ENCODE measurements at regions not wholly inside any gene's neighbourhood (a gene's known extent, or its start where the extent isn't known, plus 50 kb on each side); places are given as distances from the start of the nearest gene placed in this dataset.
A peak's percentile ranks its signal among the peaks of the same experiment; 100 is the strongest.
"Not testable (repeated sequence)": the region's sequence is repeated elsewhere in the genome, so short reads cannot be mapped to it uniquely, and the experiment has no call there.

GRCh38 chr5:39758426-39758825, 333.6 kb upstream of the DAB2 start:
- DNase-seq (ENCODE audit: low read depth in 3 of 3): no peak

GRCh38 chr5:39757131-39757530, 332.4 kb upstream of the DAB2 start:
- no peak for DNase-seq (ENCODE audit: low read depth in 3 of 3)

DNA sequence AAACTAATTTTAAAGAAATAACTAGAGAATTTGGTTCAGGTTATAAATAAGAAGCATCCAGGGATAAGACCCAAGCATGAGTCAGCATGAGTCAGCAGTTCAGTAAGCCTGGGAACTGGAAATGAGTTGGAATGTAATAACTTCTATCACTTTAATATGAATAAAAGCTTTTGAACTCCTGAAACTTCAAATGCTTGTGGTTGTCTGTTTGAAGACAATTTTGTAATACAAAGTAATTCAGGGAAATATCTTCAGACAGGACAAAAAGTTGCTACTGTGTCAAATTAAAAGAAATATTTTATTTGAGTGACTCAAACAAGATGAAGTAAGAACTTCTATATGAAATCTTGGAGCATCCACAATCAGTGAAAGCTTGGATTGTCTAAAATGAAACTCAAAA, 331.2 kb upstream of the DAB2 start:
- no peak for DNase-seq (ENCODE audit: low read depth in 3 of 3)

DNA sequence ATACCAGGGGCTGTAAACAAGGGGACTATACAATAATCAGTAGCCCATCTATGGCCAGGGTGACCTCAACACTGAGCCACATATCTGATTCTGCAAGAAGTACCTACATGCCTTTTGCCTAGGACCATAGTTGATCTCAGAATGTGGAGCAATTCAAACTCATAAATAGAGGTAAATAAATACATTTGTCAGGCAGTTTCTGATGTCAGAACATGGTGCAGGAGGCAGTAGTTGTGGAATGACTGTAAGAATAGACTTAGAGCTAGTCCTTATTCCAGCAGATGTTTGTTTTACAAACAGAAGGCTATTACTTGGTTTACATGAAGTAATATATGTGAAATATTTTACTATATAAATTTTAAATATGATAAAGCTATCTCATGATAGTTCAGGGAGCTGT, 330.7 kb upstream of the DAB2 start:
- DNase-seq (ENCODE audit: low read depth in 3 of 3): no peak

GRCh38 chr5:39753747-39754146, 329.0 kb upstream of the DAB2 start:
- not testable (repeated sequence) for DNase-seq (ENCODE audit: low read depth in 3 of 3)

GRCh38 chr5:39750661-39751060, 325.9 kb upstream of the DAB2 start:
- no peak for DNase-seq (ENCODE audit: low read depth in 3 of 3)

DNA sequence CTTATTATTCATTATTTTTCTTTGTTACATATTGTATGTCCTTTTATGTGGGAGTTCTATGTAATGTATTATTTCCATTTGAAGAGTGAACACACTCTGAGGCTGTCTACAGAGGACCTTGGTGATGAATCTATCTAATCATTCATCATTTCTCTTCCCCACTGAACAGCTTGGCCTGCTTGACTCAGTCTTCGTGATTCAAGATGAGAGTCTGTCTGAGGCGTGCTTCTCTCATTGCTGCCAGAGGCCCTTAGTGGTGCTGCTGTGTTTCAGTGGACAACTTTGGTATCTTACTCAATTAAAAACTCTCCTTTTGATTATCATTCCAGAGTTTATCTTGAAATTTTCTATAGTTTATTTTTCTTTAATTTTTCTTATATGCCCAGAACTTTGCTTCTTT, 318.1 kb upstream of the DAB2 start:
- DNase-seq (ENCODE audit: low read depth in 3 of 3): no peak

GRCh38 chr5:39740404-39740803, 315.6 kb upstream of the DAB2 start:
- no peak for DNase-seq (ENCODE audit: low read depth in 3 of 3)

GRCh38 chr5:39732166-39732565, 307.4 kb upstream of the DAB2 start:
- no peak for DNase-seq (ENCODE audit: low read depth in 3 of 3)

GRCh38 chr5:39730699-39731098, 305.9 kb upstream of the DAB2 start:
- DNase-seq (ENCODE audit: low read depth in 3 of 3): no peak

DNA sequence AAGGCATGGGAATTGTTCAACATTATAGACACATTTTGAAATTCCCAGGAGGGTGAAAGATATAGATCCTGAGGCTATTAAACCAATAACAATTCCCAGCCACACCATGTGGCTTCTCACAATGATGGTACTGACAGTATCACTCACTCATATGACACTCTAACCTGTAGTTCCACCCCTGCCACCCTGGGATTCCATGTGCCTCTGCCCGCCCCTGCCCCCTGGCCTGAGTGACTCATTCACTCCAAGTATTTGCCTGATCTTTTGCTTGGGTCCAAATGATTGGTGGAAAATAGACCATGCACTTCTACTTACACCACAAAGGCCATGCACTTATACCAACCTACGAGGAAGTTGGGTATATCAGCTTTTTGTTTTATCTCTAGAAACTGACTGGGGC, 305.2 kb upstream of the DAB2 start:
- no peak for DNase-seq (ENCODE audit: low read depth in 3 of 3)

DNA sequence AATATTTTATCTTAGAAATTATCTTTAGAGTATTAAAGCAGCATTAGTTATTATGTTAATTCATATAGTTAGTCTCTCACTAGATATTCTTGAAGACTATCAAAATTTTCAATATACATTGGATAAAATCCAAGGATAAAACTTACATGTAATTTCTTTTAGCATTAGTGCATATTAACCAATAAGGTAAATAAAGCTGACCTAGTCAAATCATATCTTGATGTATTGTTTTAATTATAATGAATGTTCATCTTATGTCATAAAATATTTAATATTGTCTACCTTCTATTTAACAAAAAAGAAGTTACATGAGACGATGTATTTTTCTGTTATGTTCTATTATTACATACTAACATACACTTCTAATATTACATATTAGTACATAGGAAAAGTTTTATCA, 301.7 kb upstream of the DAB2 start:
- no peak for DNase-seq (ENCODE audit: low read depth in 3 of 3)

- DNase-seq (ENCODE audit: low read depth in 3 of 3): no peak
These were observed 296.6 kb upstream of the DAB2 start for GRCh38 chr5:39721394-39721793.

- no peak for DNase-seq (ENCODE audit: low read depth in 3 of 3)
These were observed 295.4 kb upstream of the DAB2 start for GRCh38 chr5:39720136-39720535.

DNA sequence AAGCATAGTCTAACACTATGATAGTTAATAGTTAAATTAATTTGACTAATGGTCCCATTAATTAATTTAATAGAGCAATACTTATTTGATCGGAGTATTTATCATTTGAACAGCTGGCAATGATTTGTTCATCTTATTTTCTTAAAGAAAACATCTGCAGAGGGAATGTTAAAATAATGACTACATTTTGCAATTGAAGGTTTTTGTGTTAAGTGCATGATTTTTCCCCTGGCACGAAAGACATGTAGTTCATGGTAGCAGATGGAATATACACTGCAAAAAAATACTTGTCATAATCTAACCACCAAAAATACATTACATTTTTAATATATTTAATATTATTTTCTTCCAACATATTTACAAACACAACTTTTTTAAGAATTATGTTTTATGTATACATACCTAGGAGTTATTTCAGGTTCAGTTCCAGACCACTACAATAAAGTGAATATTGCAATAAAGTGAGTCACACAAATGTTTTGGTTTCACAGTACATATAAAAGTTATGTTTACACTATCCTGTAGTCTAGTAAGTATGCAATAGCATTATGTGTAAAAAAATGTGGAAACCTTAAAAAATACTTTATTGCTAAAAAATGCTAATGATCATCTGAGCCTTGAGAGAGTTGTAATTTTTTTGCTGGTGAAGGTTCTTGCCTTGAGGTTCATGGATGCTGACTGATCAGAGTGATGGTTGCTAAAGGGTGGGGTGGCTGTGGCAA, 292.6 kb upstream of the DAB2 start:
- DNase-seq (ENCODE audit: low read depth in 3 of 3): no peak

DNA sequence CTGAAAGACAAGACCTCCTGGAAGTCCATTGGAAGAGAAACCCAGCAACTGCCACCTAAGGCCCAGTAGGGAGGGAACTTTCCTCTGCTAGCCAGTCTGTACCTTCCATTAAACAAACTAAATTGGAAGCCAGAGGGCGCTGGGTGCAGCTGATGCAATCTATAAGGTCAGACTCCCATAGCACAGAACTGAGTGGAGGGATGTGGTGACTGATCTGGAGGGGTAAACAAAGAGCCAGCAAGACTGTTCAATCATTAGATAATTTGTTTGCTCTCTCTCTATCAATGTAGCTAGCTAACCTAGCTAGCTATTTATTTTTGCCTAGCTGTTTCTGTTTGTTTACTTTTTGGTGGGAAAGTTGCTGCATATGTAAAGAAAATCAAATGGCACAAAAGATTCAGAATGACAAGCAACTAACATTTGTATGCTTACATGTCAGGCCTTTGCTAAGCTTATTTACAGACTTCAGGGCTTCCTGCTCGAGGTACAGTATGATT, 291.8 kb upstream of the DAB2 start:
- DNase-seq (ENCODE audit: low read depth in 3 of 3): peak in 2 of 3 experiments; percentile 6 to 16

DNA sequence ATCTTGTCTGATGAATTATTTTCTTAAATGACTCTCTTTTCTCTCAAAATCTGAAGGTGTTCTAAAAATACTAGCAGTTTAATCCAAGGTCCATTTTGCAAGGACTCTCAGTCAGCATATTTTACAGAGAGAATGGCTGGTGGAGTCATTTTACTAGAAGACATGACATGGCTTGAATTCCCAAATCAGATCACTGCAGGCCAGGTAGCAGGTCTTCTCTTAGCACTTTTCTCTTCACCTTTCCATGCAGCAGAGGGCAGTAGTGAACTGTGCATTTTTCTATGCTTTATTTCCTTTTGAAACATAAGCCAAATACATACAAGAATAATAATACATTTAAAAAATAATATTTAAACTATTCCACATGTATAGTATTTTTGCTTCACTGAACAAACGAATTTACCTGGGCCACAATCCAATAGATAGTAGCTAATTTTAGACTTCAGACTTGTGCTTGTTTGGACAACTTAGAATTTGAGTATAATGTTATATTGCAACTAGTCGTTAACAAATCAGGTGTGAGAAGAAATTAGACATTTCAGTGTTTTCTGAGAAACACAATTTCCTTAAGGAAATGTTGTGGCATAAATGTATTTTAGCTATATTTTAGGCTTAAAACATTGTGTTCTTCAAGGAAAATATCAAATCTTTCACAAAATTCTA, 289.4 kb upstream of the DAB2 start:
- DNase-seq (ENCODE audit: low read depth in 3 of 3): peak; percentile 5 to 45 (median 14)

GRCh38 chr5:39713250-39713916, 288.6 kb upstream of the DAB2 start:
- no peak for DNase-seq (ENCODE audit: low read depth in 3 of 3)

- DNase-seq (ENCODE audit: low read depth in 3 of 3): no peak
These were observed 287.8 kb upstream of the DAB2 start for GRCh38 chr5:39712316-39713249.

- DNase-seq (ENCODE audit: low read depth in 3 of 3): no peak
These were observed 287.0 kb upstream of the DAB2 start for GRCh38 chr5:39711821-39712220.

- DNase-seq (ENCODE audit: low read depth in 3 of 3): no peak
These were observed 284.3 kb upstream of the DAB2 start for GRCh38 chr5:39709032-39709431.

- no peak for DNase-seq (ENCODE audit: low read depth in 3 of 3)
These were observed 278.1 kb upstream of the DAB2 start for GRCh38 chr5:39702928-39703327.

All from stimulated activated CD4-positive, alpha-beta T cell treated with anti-CD3 and anti-CD28 coated beads, TNF-alpha, amount 100 ng/mL, for 24 hours (primary cell).